SU-DHL-6 (cell line): ENCODE measurements at regions not wholly inside any gene's neighbourhood (a gene's known extent, or its start where the extent isn't known, plus 50 kb on each side); places are given as distances from the start of the nearest gene placed in this dataset.

ENCODE experiments used
- H2AFZ ChIP-seq: fragments of 200-600 bp; sonication (generic); 2 replicates; pipeline ENCODE4 v1.6.1; 2014; ENCODE audit warnings: low read depth, mild to moderate bottlenecking, moderate library complexity, mixed read lengths, antibody characterized with exemption, low read length; ENCODE audit not compliant: severe bottlenecking
- H3F3A ChIP-seq: fragments of 200-600 bp; shearing (Covaris generic); 2 replicates; pipeline ENCODE4 v1.6.0; 2016; ENCODE audit warnings: antibody characterized with exemption, mild to moderate bottlenecking; ENCODE audit not compliant: insufficient read depth
- H3K27ac ChIP-seq: fragments of 200-600 bp; sonication (generic); 2 replicates; pipeline ENCODE4 v1.5.1; 2016; ENCODE audit warnings: low read depth, mild to moderate bottlenecking, low read length, moderate library complexity, mixed read lengths
- H3K27me3 ChIP-seq: fragments of 200-600 bp; sonication (generic), shearing (Covaris generic); 2 replicates; pipeline ENCODE4 v1.6.0; 2014; ENCODE audit warnings: mild to moderate bottlenecking, low read length
- H3K36me3 ChIP-seq: fragments of 200-600 bp; sonication (generic); 2 replicates; pipeline ENCODE4 v1.6.1; 2014; ENCODE audit warnings: mild to moderate bottlenecking, low read length, mixed read lengths
- H3K4me2 ChIP-seq: fragments of 300-600, 200-600 bp; shearing (Covaris generic), sonication (generic); 2 replicates; pipeline ENCODE4 v1.6.0; 2014; ENCODE audit warnings: low read length, low read depth, mild to moderate bottlenecking; ENCODE audit not compliant: poor library complexity, severe bottlenecking
- H3K4me3 ChIP-seq: fragments of 200-600 bp; sonication (generic); 2 replicates; pipeline ENCODE4 v1.5.1; 2014; ENCODE audit warnings: antibody characterized with exemption, low read length, mild to moderate bottlenecking, mixed read lengths; ENCODE audit not compliant: insufficient read depth, poor library complexity, severe bottlenecking
- H3K79me2 ChIP-seq: fragments of 200-600 bp; sonication (generic); 2 replicates; pipeline ENCODE4 v1.6.1; 2014; ENCODE audit warnings: mild to moderate bottlenecking, low read length, moderate library complexity; ENCODE audit not compliant: insufficient read depth
- H3K9ac ChIP-seq: fragments of 200-600 bp; sonication (generic); 2 replicates; pipeline ENCODE4 v1.7.0; 2014; ENCODE audit warnings: mild to moderate bottlenecking, low read length
- H3K9me2 ChIP-seq: fragments of 200-600 bp; sonication (generic); replicated peaks from 2 replicates; pipeline ENCODE4 v1.6.1; 2014; ENCODE audit warnings: low read length; ENCODE audit not compliant: insufficient read depth
- H3K9me3 ChIP-seq: fragments of 200-600 bp; sonication (generic); 2 replicates; pipeline ENCODE4 v1.6.1; 2014; ENCODE audit warnings: low read length, mixed read lengths; ENCODE audit not compliant: insufficient read depth
- H4K20me1 ChIP-seq: fragments of 200-600 bp; sonication (generic); 2 replicates; pipeline ENCODE4 v1.6.1; 2014; ENCODE audit warnings: low read depth, mild to moderate bottlenecking, antibody characterized with exemption, low read length, moderate library complexity, mixed read lengths
- EZH2phosphoT487 ChIP-seq: fragments of 200-600 bp; sonication (generic), shearing (Covaris generic); conservative IDR thresholded peaks from 2 replicates; pipeline ENCODE4 v1.6.1; 2018; ENCODE audit warnings: mild to moderate bottlenecking, antibody characterized with exemption, low read length, moderate library complexity, mixed read lengths
- TF ChIP-seq, protein P1 (sequence below): fragments of 200-600 bp; sonication (generic); IDR thresholded peaks from one replicate; pipeline ENCODE4 v1.5.1; 2017; ENCODE audit warnings: antibody characterized with exemption, mild to moderate bottlenecking, low read length, moderate library complexity; ENCODE audit not compliant: insufficient read depth, poor library complexity, severe bottlenecking

GRCh38 chr2:67499989-67500388 lies 102.9 kb downstream of the ETAA1 start:
- H3K9ac ChIP-seq: no peak overlapping the region
- no peaks in the 10 kb centered on the region for H3K9me3 ChIP-seq
- TF ChIP-seq, protein P1, sequence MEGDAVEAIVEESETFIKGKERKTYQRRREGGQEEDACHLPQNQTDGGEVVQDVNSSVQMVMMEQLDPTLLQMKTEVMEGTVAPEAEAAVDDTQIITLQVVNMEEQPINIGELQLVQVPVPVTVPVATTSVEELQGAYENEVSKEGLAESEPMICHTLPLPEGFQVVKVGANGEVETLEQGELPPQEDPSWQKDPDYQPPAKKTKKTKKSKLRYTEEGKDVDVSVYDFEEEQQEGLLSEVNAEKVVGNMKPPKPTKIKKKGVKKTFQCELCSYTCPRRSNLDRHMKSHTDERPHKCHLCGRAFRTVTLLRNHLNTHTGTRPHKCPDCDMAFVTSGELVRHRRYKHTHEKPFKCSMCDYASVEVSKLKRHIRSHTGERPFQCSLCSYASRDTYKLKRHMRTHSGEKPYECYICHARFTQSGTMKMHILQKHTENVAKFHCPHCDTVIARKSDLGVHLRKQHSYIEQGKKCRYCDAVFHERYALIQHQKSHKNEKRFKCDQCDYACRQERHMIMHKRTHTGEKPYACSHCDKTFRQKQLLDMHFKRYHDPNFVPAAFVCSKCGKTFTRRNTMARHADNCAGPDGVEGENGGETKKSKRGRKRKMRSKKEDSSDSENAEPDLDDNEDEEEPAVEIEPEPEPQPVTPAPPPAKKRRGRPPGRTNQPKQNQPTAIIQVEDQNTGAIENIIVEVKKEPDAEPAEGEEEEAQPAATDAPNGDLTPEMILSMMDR: no peak
- no peak for TF ChIP-seq EZH2phosphoT487
- H4K20me1 ChIP-seq: no peaks in the 10 kb centered on the region
- H2AFZ ChIP-seq: no peak overlapping the region
- H3K9me2 ChIP-seq: no peaks in the 10 kb centered on the region
- no peaks in the 10 kb centered on the region for H3F3A ChIP-seq
- H3K27me3 ChIP-seq: no peaks in the 10 kb centered on the region
- no peak overlapping the region for H3K4me3 ChIP-seq
- no peak overlapping the region for H3K4me2 ChIP-seq
- H3K36me3 ChIP-seq: no peaks in the 10 kb centered on the region
- H3K27ac ChIP-seq: no peak overlapping the region
- no peaks in the 10 kb centered on the region for H3K79me2 ChIP-seq

DNA sequence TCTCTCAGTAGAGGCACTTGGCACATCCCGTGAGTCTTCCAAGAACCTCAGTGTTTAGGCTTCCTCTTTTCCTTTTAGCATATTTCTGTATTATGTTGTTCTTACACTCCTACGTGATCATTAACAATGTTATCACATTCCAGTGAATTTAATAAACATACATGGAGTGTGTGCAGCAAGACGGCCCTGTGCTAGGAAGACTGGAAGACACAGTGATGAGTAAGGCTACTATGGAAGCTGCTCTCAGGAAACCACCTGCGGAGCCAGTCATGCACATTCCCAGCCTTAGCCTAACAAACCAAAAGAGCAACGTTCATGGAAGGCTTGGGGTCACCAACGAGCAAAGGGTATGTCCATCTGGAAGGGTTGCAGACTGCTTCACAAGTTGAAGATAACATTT lies 103.4 kb downstream of the ETAA1 start:
- Histone ChIP-seq H3K79me2 (no peaks in the 10 kb centered on the region), H3K4me2 (no peak overlapping the region), H3K4me3 (no peak overlapping the region), H3K9me2 (no peaks in the 10 kb centered on the region), H3K36me3 (no peaks in the 10 kb centered on the region), H3K27ac (no peak overlapping the region), H2AFZ (no peak overlapping the region), H3K9me3 (no peaks in the 10 kb centered on the region), H3F3A (no peaks in the 10 kb centered on the region), H3K9ac (no peak overlapping the region), H3K27me3 (no peaks in the 10 kb centered on the region), H4K20me1 (no peaks in the 10 kb centered on the region)
- TF ChIP-seq, protein P1: no peak
- TF ChIP-seq EZH2phosphoT487: no peak

GRCh38 chr2:67502346-67503065 lies 105.4 kb downstream of the ETAA1 start:
- Histone ChIP-seq H3K36me3 (no peaks in the 10 kb centered on the region), H3F3A (no peaks in the 10 kb centered on the region), H3K9ac (no peak overlapping the region), H4K20me1 (no peaks in the 10 kb centered on the region), H3K79me2 (no peaks in the 10 kb centered on the region), H2AFZ (no peak overlapping the region), H3K9me3 (no peaks in the 10 kb centered on the region), H3K27me3 (no peaks in the 10 kb centered on the region), H3K9me2 (no peaks in the 10 kb centered on the region), H3K4me2 (no peak overlapping the region), H3K27ac (no peak overlapping the region), H3K4me3 (no peak overlapping the region)
- no peak for TF ChIP-seq EZH2phosphoT487
- TF ChIP-seq, protein P1: no peak
